GM23338 (cell line): ENCODE measurements at regions not wholly inside any gene's neighbourhood (a gene's known extent, or its start where the extent isn't known, plus 50 kb on each side); places are given as distances from the start of the nearest gene placed in this dataset.

Experiments
- ATAC-seq: fragments of 200-7000 bp; cut with Tn5 transposase; 3 replicates; pipeline ENCODE4 v1.9.1; 2020
- DNase-seq: peaks from one replicate; pipeline ENCODE4 v3.0.0-alpha.2; 2015; ENCODE audit warnings: low spot score
- H2AFZ ChIP-seq: fragments of 200-600 bp; sonication (generic); 2 replicates; pipeline ENCODE4 v1.8.0; 2016; ENCODE audit warnings: antibody characterized with exemption, mild to moderate bottlenecking, moderate library complexity
- H3F3A ChIP-seq: fragments of 200-600 bp; sonication (generic); replicated peaks from 2 replicates; pipeline ENCODE4 v1.8.0; 2017; ENCODE audit warnings: antibody characterized with exemption, mixed run types, low read depth
- H3K27ac ChIP-seq: fragments of 200-600 bp; sonication (generic); 2 replicates; pipeline ENCODE4 v1.6.1; 2016; ENCODE audit warnings: low read depth
- H3K27me3 ChIP-seq: fragments of 200-600 bp; sonication (generic); 2 replicates; pipeline ENCODE4 v1.8.0; 2016; ENCODE audit warnings: mild to moderate bottlenecking, mixed run types, moderate library complexity; ENCODE audit not compliant: insufficient read depth
- H3K36me3 ChIP-seq: fragments of 200-600 bp; sonication (generic); 2 replicates; pipeline ENCODE4 v1.8.0; 2016; ENCODE audit warnings: mild to moderate bottlenecking; ENCODE audit not compliant: insufficient read depth
- H3K4me1 ChIP-seq: fragments of 200-600 bp; sonication (generic); 2 replicates; pipeline ENCODE4 v1.8.0; 2016; ENCODE audit warnings: mild to moderate bottlenecking, moderate library complexity; ENCODE audit not compliant: insufficient read depth
- H3K4me2 ChIP-seq: fragments of 200-600 bp; sonication (generic); 2 replicates; pipeline ENCODE4 v1.7.1; 2017; ENCODE audit warnings: mixed run types
- H3K4me3 ChIP-seq: fragments of 200-600 bp; sonication (generic); 2 replicates; pipeline ENCODE4 v1.6.1; 2016; ENCODE audit warnings: mixed run types
- H3K79me2 ChIP-seq: fragments of 200-600 bp; sonication (generic); replicated peaks from 2 replicates; pipeline ENCODE4 v1.8.0; 2017; ENCODE audit warnings: mild to moderate bottlenecking; ENCODE audit not compliant: insufficient read depth
- H3K9me2 ChIP-seq: fragments of 200-600 bp; sonication (generic); 2 replicates; pipeline ENCODE4 v1.8.0; 2017; ENCODE audit not compliant: insufficient read depth
- H4K20me1 ChIP-seq: fragments of 200-600 bp; sonication (generic); replicated peaks from 2 replicates; pipeline ENCODE4 v1.8.0; 2017; ENCODE audit warnings: mild to moderate bottlenecking; ENCODE audit not compliant: insufficient read depth
- H3K27ac Mint-ChIP-seq: 2 replicates; pipeline ENCODE4 v1.8.0; 2020; ENCODE audit warnings: inconsistent platforms, mild to moderate bottlenecking, moderate library complexity, mixed read lengths
- H3K27me3 Mint-ChIP-seq: 3 replicates; pipeline ENCODE4 v1.8.0; 2022; ENCODE audit warnings: low read depth, mild to moderate bottlenecking, moderate library complexity, mixed read lengths, inconsistent platforms; ENCODE audit not compliant: insufficient read depth, poor library complexity
- H3K36me3 Mint-ChIP-seq: 3 replicates; pipeline ENCODE4 v1.8.0; 2021; ENCODE audit warnings: low read depth, mild to moderate bottlenecking, inconsistent platforms, moderate library complexity, mixed read lengths
- H3K4me1 Mint-ChIP-seq: 3 replicates; pipeline ENCODE4 v1.8.0; 2020; ENCODE audit warnings: mild to moderate bottlenecking, inconsistent platforms, mixed read lengths
- H3K4me3 Mint-ChIP-seq: 3 replicates; pipeline ENCODE4 v1.8.0; 2021; ENCODE audit warnings: moderate library complexity, mild to moderate bottlenecking, inconsistent platforms, mixed read lengths
- H3K9me3 Mint-ChIP-seq: 3 replicates; pipeline ENCODE4 v1.8.0; 2020; ENCODE audit warnings: moderate library complexity, mild to moderate bottlenecking, inconsistent platforms, mixed read lengths
- CREB1 ChIP-seq: fragments of 250-450 bp; sonication (Bioruptor Pico); IDR thresholded peaks from 2 replicates; pipeline ENCODE4 v1.5.0; 2020; ENCODE audit warnings: low read depth, mild to moderate bottlenecking, moderate library complexity
- ETS1 ChIP-seq: IDR thresholded peaks from 2 replicates; pipeline ENCODE4 v1.6.1; 2016; ENCODE audit warnings: antibody characterized with exemption
- EZH2 ChIP-seq: fragments of 200-600 bp; sonication (generic); IDR thresholded peaks from one replicate; pipeline ENCODE4 v1.8.0; 2017; ENCODE audit warnings: antibody characterized with exemption, mild to moderate bottlenecking, low read depth; ENCODE audit not compliant: unreplicated experiment
- EZH2phosphoT487 ChIP-seq: fragments of 200-600 bp; sonication (generic); IDR thresholded peaks from one replicate; pipeline ENCODE4 v1.8.1; 2018; ENCODE audit warnings: antibody characterized with exemption; ENCODE audit not compliant: unreplicated experiment
- JUNB ChIP-seq: IDR thresholded peaks from one replicate; pipeline ENCODE4 v1.6.1; 2016; ENCODE audit warnings: antibody characterized with exemption; ENCODE audit not compliant: unreplicated experiment
- NANOG ChIP-seq: IDR thresholded peaks from 2 replicates; pipeline ENCODE4 v1.6.1; 2016; ENCODE audit warnings: antibody characterized with exemption, borderline replicate concordance
- POLR2AphosphoS5 ChIP-seq: IDR thresholded peaks from 2 replicates; pipeline ENCODE4 v1.6.1; 2016; ENCODE audit warnings: antibody characterized with exemption, low read depth
- REST ChIP-seq: IDR thresholded peaks from one replicate; pipeline ENCODE4 v1.6.1; 2018; ENCODE audit warnings: antibody characterized with exemption; ENCODE audit not compliant: unreplicated experiment
- STAT1 ChIP-seq: IDR thresholded peaks from one replicate; pipeline ENCODE4 v1.6.1; 2016; ENCODE audit warnings: antibody characterized with exemption; ENCODE audit not compliant: unreplicated experiment
- ZNF114 ChIP-seq: fragments of 250-450 bp; sonication (Bioruptor Pico); IDR thresholded peaks from 2 replicates; pipeline ENCODE4 v1.5.0; 2020; ENCODE audit warnings: mild to moderate bottlenecking, moderate library complexity
- ZNF331 ChIP-seq: fragments of 250-450 bp; sonication (Bioruptor Pico); IDR thresholded peaks from 2 replicates; pipeline ENCODE4 v1.5.0; 2020; ENCODE audit warnings: low read depth, mild to moderate bottlenecking, moderate library complexity
- TF ChIP-seq, protein P1 (sequence below): fragments of 250-450 bp; sonication (Bioruptor Pico); IDR thresholded peaks from 2 replicates; pipeline ENCODE4 v1.5.0; 2020; ENCODE audit warnings: mild to moderate bottlenecking, moderate library complexity
- TF ChIP-seq, protein P2 (sequence below), 2 experiments: fragments of 200-600 bp in 1 of 2; sonication (generic) in 1 of 2; conservative IDR thresholded peaks; 2 replicates each; pipeline versions ENCODE4 v1.5.1 to v1.6.1; 2016 to 2017; ENCODE audit warnings: antibody characterized with exemption in 2 of 2, low read depth in 2 of 2, mild to moderate bottlenecking in 2 of 2, moderate library complexity in 1 of 2

DNA sequence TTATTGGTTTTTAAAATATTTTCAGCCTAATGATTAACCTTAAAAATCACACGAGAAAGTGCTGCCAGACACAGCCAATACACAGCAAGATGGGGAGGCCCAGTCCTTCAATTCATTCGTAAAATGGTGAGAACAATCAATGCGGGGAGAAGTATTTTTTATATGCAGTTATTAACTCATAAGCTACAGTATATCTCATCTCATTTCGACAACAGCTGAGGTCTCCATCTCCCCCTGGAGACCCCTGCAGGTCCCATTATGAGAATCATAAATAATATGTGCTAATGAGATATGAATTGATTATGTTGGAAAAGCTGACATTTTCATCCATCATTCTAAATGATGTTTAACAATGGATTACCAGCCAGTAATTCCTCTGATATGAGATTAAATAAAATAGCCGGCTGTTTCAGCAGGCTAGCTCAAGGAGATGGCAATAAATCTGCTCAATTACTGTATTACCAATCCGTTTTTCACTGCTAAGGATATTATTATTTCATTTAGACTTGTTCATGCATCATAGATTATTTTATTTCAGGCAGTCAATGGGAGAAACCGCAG is 535.8 kb downstream of the GALR1 start:
- Histone ChIP-seq H3K36me3 (no peaks in the 10 kb centered on the region; the same call in 1 of the 2 replicates), H3K4me2 (no peak overlapping the region), H3K27me3 (no peaks in the 10 kb centered on the region), H3K79me2 (no peaks in the 10 kb centered on the region), H3K4me1 (no peaks in the 10 kb centered on the region), H3F3A (no peaks in the 10 kb centered on the region), H4K20me1 (no peaks in the 10 kb centered on the region), H3K4me3 (no peak overlapping the region), H3K9me2 (no peaks in the 10 kb centered on the region), H2AFZ (no peak overlapping the region), H3K27ac (no peak overlapping the region)
- Mint-ChIP-seq H3K4me3 (no peak overlapping the region), H3K27ac (no peak overlapping the region), H3K36me3 (peaks cover 9% of the 10 kb centered on the region; the same call in 1 of the 3 replicates), H3K27me3 (peaks cover 2% of the 10 kb centered on the region), H3K9me3 (peaks cover 78% of the 10 kb centered on the region), H3K4me1 (no peaks in the 10 kb centered on the region)
- ATAC-seq = no peak
- TF ChIP-seq ZNF114 (CRISPR knock-in tag) (no peak), ZNF331 (CRISPR knock-in tag) (no peak), EZH2 (no peak), ETS1 (no peak), POLR2AphosphoS5 (no peak), NANOG (no peak), EZH2phosphoT487 (no peak), CREB1 (CRISPR knock-in tag) (no peak), REST (no peak), STAT1 (no peak), JUNB (no peak)
- TF ChIP-seq, protein P1, sequence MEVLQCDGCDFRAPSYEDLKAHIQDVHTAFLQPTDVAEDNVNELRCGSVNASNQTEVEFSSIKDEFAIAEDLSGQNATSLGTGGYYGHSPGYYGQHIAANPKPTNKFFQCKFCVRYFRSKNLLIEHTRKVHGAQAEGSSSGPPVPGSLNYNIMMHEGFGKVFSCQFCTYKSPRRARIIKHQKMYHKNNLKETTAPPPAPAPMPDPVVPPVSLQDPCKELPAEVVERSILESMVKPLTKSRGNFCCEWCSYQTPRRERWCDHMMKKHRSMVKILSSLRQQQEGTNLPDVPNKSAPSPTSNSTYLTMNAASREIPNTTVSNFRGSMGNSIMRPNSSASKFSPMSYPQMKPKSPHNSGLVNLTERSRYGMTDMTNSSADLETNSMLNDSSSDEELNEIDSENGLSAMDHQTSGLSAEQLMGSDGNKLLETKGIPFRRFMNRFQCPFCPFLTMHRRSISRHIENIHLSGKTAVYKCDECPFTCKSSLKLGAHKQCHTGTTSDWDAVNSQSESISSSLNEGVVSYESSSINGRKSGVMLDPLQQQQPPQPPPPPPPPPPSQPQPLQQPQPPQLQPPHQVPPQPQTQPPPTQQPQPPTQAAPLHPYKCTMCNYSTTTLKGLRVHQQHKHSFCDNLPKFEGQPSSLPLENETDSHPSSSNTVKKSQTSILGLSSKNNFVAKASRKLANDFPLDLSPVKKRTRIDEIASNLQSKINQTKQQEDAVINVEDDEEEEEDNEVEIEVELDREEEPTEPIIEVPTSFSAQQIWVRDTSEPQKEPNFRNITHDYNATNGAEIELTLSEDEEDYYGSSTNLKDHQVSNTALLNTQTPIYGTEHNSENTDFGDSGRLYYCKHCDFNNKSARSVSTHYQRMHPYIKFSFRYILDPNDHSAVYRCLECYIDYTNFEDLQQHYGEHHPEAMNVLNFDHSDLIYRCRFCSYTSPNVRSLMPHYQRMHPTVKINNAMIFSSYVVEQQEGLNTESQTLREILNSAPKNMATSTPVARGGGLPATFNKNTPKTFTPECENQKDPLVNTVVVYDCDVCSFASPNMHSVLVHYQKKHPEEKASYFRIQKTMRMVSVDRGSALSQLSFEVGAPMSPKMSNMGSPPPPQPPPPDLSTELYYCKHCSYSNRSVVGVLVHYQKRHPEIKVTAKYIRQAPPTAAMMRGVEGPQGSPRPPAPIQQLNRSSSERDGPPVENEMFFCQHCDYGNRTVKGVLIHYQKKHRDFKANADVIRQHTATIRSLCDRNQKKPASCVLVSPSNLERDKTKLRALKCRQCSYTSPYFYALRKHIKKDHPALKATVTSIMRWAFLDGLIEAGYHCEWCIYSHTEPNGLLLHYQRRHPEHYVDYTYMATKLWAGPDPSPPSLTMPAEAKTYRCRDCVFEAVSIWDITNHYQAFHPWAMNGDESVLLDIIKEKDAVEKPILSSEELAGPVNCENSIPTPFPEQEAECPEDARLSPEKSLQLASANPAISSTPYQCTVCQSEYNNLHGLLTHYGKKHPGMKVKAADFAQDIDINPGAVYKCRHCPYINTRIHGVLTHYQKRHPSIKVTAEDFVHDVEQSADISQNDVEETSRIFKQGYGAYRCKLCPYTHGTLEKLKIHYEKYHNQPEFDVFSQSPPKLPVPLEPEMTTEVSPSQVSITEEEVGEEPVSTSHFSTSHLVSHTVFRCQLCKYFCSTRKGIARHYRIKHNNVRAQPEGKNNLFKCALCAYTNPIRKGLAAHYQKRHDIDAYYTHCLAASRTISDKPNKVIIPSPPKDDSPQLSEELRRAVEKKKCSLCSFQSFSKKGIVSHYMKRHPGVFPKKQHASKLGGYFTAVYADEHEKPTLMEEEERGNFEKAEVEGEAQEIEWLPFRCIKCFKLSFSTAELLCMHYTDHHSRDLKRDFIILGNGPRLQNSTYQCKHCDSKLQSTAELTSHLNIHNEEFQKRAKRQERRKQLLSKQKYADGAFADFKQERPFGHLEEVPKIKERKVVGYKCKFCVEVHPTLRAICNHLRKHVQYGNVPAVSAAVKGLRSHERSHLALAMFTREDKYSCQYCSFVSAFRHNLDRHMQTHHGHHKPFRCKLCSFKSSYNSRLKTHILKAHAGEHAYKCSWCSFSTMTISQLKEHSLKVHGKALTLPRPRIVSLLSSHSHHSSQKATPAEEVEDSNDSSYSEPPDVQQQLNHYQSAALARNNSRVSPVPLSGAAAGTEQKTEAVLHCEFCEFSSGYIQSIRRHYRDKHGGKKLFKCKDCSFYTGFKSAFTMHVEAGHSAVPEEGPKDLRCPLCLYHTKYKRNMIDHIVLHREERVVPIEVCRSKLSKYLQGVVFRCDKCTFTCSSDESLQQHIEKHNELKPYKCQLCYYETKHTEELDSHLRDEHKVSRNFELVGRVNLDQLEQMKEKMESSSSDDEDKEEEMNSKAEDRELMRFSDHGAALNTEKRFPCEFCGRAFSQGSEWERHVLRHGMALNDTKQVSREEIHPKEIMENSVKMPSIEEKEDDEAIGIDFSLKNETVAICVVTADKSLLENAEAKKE = no peak
- TF ChIP-seq, protein P2, sequence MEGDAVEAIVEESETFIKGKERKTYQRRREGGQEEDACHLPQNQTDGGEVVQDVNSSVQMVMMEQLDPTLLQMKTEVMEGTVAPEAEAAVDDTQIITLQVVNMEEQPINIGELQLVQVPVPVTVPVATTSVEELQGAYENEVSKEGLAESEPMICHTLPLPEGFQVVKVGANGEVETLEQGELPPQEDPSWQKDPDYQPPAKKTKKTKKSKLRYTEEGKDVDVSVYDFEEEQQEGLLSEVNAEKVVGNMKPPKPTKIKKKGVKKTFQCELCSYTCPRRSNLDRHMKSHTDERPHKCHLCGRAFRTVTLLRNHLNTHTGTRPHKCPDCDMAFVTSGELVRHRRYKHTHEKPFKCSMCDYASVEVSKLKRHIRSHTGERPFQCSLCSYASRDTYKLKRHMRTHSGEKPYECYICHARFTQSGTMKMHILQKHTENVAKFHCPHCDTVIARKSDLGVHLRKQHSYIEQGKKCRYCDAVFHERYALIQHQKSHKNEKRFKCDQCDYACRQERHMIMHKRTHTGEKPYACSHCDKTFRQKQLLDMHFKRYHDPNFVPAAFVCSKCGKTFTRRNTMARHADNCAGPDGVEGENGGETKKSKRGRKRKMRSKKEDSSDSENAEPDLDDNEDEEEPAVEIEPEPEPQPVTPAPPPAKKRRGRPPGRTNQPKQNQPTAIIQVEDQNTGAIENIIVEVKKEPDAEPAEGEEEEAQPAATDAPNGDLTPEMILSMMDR (conservative IDR thresholded peaks at IDR 0.05; ENCODE audit: low read depth in 2 of 2) = no peak
- DNase-seq = no peak
